GM23338 (cell line): ENCODE measurements at regions not wholly inside any gene's neighbourhood (a gene's known extent, or its start where the extent isn't known, plus 50 kb on each side); places are given as distances from the start of the nearest gene placed in this dataset.

Experiments used
- ATAC-seq: fragments of 200-7000 bp; cut with Tn5 transposase; 3 replicates; pipeline ENCODE4 v1.9.1; 2020
- DNase-seq: peaks from one replicate; pipeline ENCODE4 v3.0.0-alpha.2; 2015; ENCODE audit warnings: low spot score
- H2AFZ ChIP-seq: fragments of 200-600 bp; sonication (generic); 2 replicates; pipeline ENCODE4 v1.8.0; 2016; ENCODE audit warnings: antibody characterized with exemption, mild to moderate bottlenecking, moderate library complexity
- H3F3A ChIP-seq: fragments of 200-600 bp; sonication (generic); replicated peaks from 2 replicates; pipeline ENCODE4 v1.8.0; 2017; ENCODE audit warnings: antibody characterized with exemption, mixed run types, low read depth
- H3K27ac ChIP-seq: fragments of 200-600 bp; sonication (generic); 2 replicates; pipeline ENCODE4 v1.6.1; 2016; ENCODE audit warnings: low read depth
- H3K27me3 ChIP-seq: fragments of 200-600 bp; sonication (generic); 2 replicates; pipeline ENCODE4 v1.8.0; 2016; ENCODE audit warnings: mild to moderate bottlenecking, mixed run types, moderate library complexity; ENCODE audit not compliant: insufficient read depth
- H3K36me3 ChIP-seq: fragments of 200-600 bp; sonication (generic); 2 replicates; pipeline ENCODE4 v1.8.0; 2016; ENCODE audit warnings: mild to moderate bottlenecking; ENCODE audit not compliant: insufficient read depth
- H3K4me1 ChIP-seq: fragments of 200-600 bp; sonication (generic); 2 replicates; pipeline ENCODE4 v1.8.0; 2016; ENCODE audit warnings: mild to moderate bottlenecking, moderate library complexity; ENCODE audit not compliant: insufficient read depth
- H3K4me2 ChIP-seq: fragments of 200-600 bp; sonication (generic); 2 replicates; pipeline ENCODE4 v1.7.1; 2017; ENCODE audit warnings: mixed run types
- H3K4me3 ChIP-seq: fragments of 200-600 bp; sonication (generic); 2 replicates; pipeline ENCODE4 v1.6.1; 2016; ENCODE audit warnings: mixed run types
- H3K79me2 ChIP-seq: fragments of 200-600 bp; sonication (generic); replicated peaks from 2 replicates; pipeline ENCODE4 v1.8.0; 2017; ENCODE audit warnings: mild to moderate bottlenecking; ENCODE audit not compliant: insufficient read depth
- H3K9me2 ChIP-seq: fragments of 200-600 bp; sonication (generic); 2 replicates; pipeline ENCODE4 v1.8.0; 2017; ENCODE audit not compliant: insufficient read depth
- H4K20me1 ChIP-seq: fragments of 200-600 bp; sonication (generic); replicated peaks from 2 replicates; pipeline ENCODE4 v1.8.0; 2017; ENCODE audit warnings: mild to moderate bottlenecking; ENCODE audit not compliant: insufficient read depth
- H3K27ac Mint-ChIP-seq: 2 replicates; pipeline ENCODE4 v1.8.0; 2020; ENCODE audit warnings: inconsistent platforms, mild to moderate bottlenecking, moderate library complexity, mixed read lengths
- H3K27me3 Mint-ChIP-seq: 3 replicates; pipeline ENCODE4 v1.8.0; 2022; ENCODE audit warnings: low read depth, mild to moderate bottlenecking, moderate library complexity, mixed read lengths, inconsistent platforms; ENCODE audit not compliant: insufficient read depth, poor library complexity
- H3K36me3 Mint-ChIP-seq: 3 replicates; pipeline ENCODE4 v1.8.0; 2021; ENCODE audit warnings: low read depth, mild to moderate bottlenecking, inconsistent platforms, moderate library complexity, mixed read lengths
- H3K4me1 Mint-ChIP-seq: 3 replicates; pipeline ENCODE4 v1.8.0; 2020; ENCODE audit warnings: mild to moderate bottlenecking, inconsistent platforms, mixed read lengths
- H3K4me3 Mint-ChIP-seq: 3 replicates; pipeline ENCODE4 v1.8.0; 2021; ENCODE audit warnings: moderate library complexity, mild to moderate bottlenecking, inconsistent platforms, mixed read lengths
- H3K9me3 Mint-ChIP-seq: 3 replicates; pipeline ENCODE4 v1.8.0; 2020; ENCODE audit warnings: moderate library complexity, mild to moderate bottlenecking, inconsistent platforms, mixed read lengths
- CREB1 ChIP-seq: fragments of 250-450 bp; sonication (Bioruptor Pico); IDR thresholded peaks from 2 replicates; pipeline ENCODE4 v1.5.0; 2020; ENCODE audit warnings: low read depth, mild to moderate bottlenecking, moderate library complexity
- CTCF ChIP-seq, 2 experiments: fragments of 200-600 bp in 1 of 2; sonication (generic) in 1 of 2; conservative IDR thresholded peaks; 2 replicates each; pipeline versions ENCODE4 v1.5.1 to v1.6.1; 2016 to 2017; ENCODE audit warnings: antibody characterized with exemption in 2 of 2, low read depth in 2 of 2, mild to moderate bottlenecking in 2 of 2, moderate library complexity in 1 of 2
- ETS1 ChIP-seq: IDR thresholded peaks from 2 replicates; pipeline ENCODE4 v1.6.1; 2016; ENCODE audit warnings: antibody characterized with exemption
- EZH2 ChIP-seq: fragments of 200-600 bp; sonication (generic); IDR thresholded peaks from one replicate; pipeline ENCODE4 v1.8.0; 2017; ENCODE audit warnings: antibody characterized with exemption, mild to moderate bottlenecking, low read depth; ENCODE audit not compliant: unreplicated experiment
- EZH2phosphoT487 ChIP-seq: fragments of 200-600 bp; sonication (generic); IDR thresholded peaks from one replicate; pipeline ENCODE4 v1.8.1; 2018; ENCODE audit warnings: antibody characterized with exemption; ENCODE audit not compliant: unreplicated experiment
- JUNB ChIP-seq: IDR thresholded peaks from one replicate; pipeline ENCODE4 v1.6.1; 2016; ENCODE audit warnings: antibody characterized with exemption; ENCODE audit not compliant: unreplicated experiment
- NANOG ChIP-seq: IDR thresholded peaks from 2 replicates; pipeline ENCODE4 v1.6.1; 2016; ENCODE audit warnings: antibody characterized with exemption, borderline replicate concordance
- POLR2AphosphoS5 ChIP-seq: IDR thresholded peaks from 2 replicates; pipeline ENCODE4 v1.6.1; 2016; ENCODE audit warnings: antibody characterized with exemption, low read depth
- REST ChIP-seq: IDR thresholded peaks from one replicate; pipeline ENCODE4 v1.6.1; 2018; ENCODE audit warnings: antibody characterized with exemption; ENCODE audit not compliant: unreplicated experiment
- STAT1 ChIP-seq: IDR thresholded peaks from one replicate; pipeline ENCODE4 v1.6.1; 2016; ENCODE audit warnings: antibody characterized with exemption; ENCODE audit not compliant: unreplicated experiment
- ZNF114 ChIP-seq: fragments of 250-450 bp; sonication (Bioruptor Pico); IDR thresholded peaks from 2 replicates; pipeline ENCODE4 v1.5.0; 2020; ENCODE audit warnings: mild to moderate bottlenecking, moderate library complexity
- ZNF331 ChIP-seq: fragments of 250-450 bp; sonication (Bioruptor Pico); IDR thresholded peaks from 2 replicates; pipeline ENCODE4 v1.5.0; 2020; ENCODE audit warnings: low read depth, mild to moderate bottlenecking, moderate library complexity
- ZNF462 ChIP-seq: fragments of 250-450 bp; sonication (Bioruptor Pico); IDR thresholded peaks from 2 replicates; pipeline ENCODE4 v1.5.0; 2020; ENCODE audit warnings: mild to moderate bottlenecking, moderate library complexity

- ATAC-seq (no peak), DNase-seq (no peak)
- Histone ChIP-seq H3K27me3 (no peaks in the 10 kb centered on the region), H3K27ac (no peak overlapping the region), H2AFZ (no peak overlapping the region), H3F3A (no peaks in the 10 kb centered on the region), H3K4me3 (no peak overlapping the region), H3K4me1 (peaks cover 20% of the 10 kb centered on the region), H3K79me2 (no peaks in the 10 kb centered on the region), H4K20me1 (no peaks in the 10 kb centered on the region), H3K4me2 (no peak overlapping the region), H3K36me3 (no peaks in the 10 kb centered on the region), H3K9me2 (0 out of 2 replicates have a peak, but pooled peaks cover 3% of the 10 kb centered on the region)
- H3K9me3 Mint-ChIP-seq: peaks cover 16% of the 10 kb centered on the region
- H3K36me3 Mint-ChIP-seq: peaks cover 18% of the 10 kb centered on the region
- no peak for TF ChIP-seq POLR2AphosphoS5
- no peak for TF ChIP-seq ZNF331
- TF ChIP-seq CTCF (conservative IDR thresholded peaks at IDR 0.05; ENCODE audit: low read depth in 2 of 2): no peak
- no peak for TF ChIP-seq CREB1 (CRISPR knock-in tag)
- no peak for TF ChIP-seq STAT1
- TF ChIP-seq ZNF114: no peak
- no peak for TF ChIP-seq REST
- TF ChIP-seq EZH2: no peak
- no peak for TF ChIP-seq EZH2phosphoT487
- no peak for TF ChIP-seq JUNB
- TF ChIP-seq NANOG: no peak
- no peak for TF ChIP-seq ETS1
- TF ChIP-seq ZNF462: no peak
- peaks cover 21% of the 10 kb centered on the region for H3K4me1 Mint-ChIP-seq
- peaks cover 2% of the 10 kb centered on the region for H3K27me3 Mint-ChIP-seq
- no peak overlapping the region for H3K4me3 Mint-ChIP-seq
- no peak overlapping the region for H3K27ac Mint-ChIP-seq
Measured at GRCh38 chr2:41377837-41378236, 670.0 kb upstream of the PKDCC start.
